A673 (cell line): ENCODE measurements at regions not wholly inside any gene's neighbourhood (a gene's known extent, or its start where the extent isn't known, plus 50 kb on each side); places are given as distances from the start of the nearest gene placed in this dataset.

Experiments used
- BruUV-seq: library from RNA; stranded (reverse); fragments of 400-500 nt; replicated peaks from 2 replicates; lab custom pipeline; 2021; lab: Mats Ljungman, UMichigan
- CTCF ChIA-PET: fragments of 300-600 bp; sonication (Branson Sonifier 250); formaldehyde crosslinking; loops from one replicate; lab custom pipeline; 2022; ENCODE audit warnings: antibody characterized with exemption; lab: Charles Lee
- POLR2A ChIA-PET: fragments of 300-600 bp; sonication (Branson Sonifier 250); formaldehyde crosslinking; loops from one replicate; lab custom pipeline; 2022; ENCODE audit warnings: antibody characterized with exemption; ENCODE audit not compliant: low non-redundant PET; lab: Charles Lee
- DNase-seq: peaks from one replicate; pipeline ENCODE4 v3.0.0-alpha.2; 2015; ENCODE audit warnings: low spot score
- H3K27ac ChIP-seq: fragments of 200-600 bp; sonication (generic); 2 replicates; pipeline ENCODE4 v1.5.1; 2016; ENCODE audit warnings: mixed run types, low read depth, mild to moderate bottlenecking, mixed read lengths, antibody characterized with exemption, low read length; ENCODE audit not compliant: poor library complexity, severe bottlenecking
- H3K27me3 ChIP-seq: fragments of 200-600 bp; sonication (generic); replicated peaks from 2 replicates; pipeline ENCODE4 v1.6.1; 2017; ENCODE audit warnings: mixed run types, low read depth, mild to moderate bottlenecking, mixed read lengths, antibody characterized with exemption, low read length; ENCODE audit not compliant: insufficient read depth, poor library complexity
- H3K36me3 ChIP-seq: fragments of 200-600 bp; sonication (generic); 2 replicates; pipeline ENCODE4 v1.6.1; 2016; ENCODE audit warnings: mixed run types, mild to moderate bottlenecking, mixed read lengths, antibody characterized with exemption, low read length; ENCODE audit not compliant: insufficient read depth, poor library complexity, severe bottlenecking
- H3K4me1 ChIP-seq: fragments of 200-600 bp; sonication (generic); 2 replicates; pipeline ENCODE4 v1.6.1; 2017; ENCODE audit warnings: mixed run types, mild to moderate bottlenecking, mixed read lengths, antibody characterized with exemption, low read length; ENCODE audit not compliant: insufficient read depth, poor library complexity, severe bottlenecking
- H3K4me3 ChIP-seq: fragments of 200-600 bp; sonication (generic); 2 replicates; pipeline ENCODE4 v1.5.1; 2016; ENCODE audit warnings: low read depth, mixed run types, mild to moderate bottlenecking, mixed read lengths, low read length; ENCODE audit not compliant: poor library complexity, severe bottlenecking
- H3K9me3 ChIP-seq: fragments of 200-600 bp; sonication (generic); 2 replicates; pipeline ENCODE4 v1.6.1; 2016; ENCODE audit warnings: mixed run types, low read depth, mild to moderate bottlenecking, mixed read lengths, antibody characterized with exemption, low read length; ENCODE audit not compliant: poor library complexity, severe bottlenecking
- EZH2 ChIP-seq: fragments of 200-600 bp; sonication (generic); IDR thresholded peaks from 2 replicates; pipeline ENCODE4 v1.6.1; 2017; ENCODE audit warnings: borderline replicate concordance, low read depth, mild to moderate bottlenecking, mixed read lengths, antibody characterized with exemption, low read length; ENCODE audit not compliant: poor library complexity, severe bottlenecking
- intact Hi-C: fragments of 100-400 bp; cut with micrococcal nuclease; formaldehyde crosslinking; loops from one replicate; pipeline ENCODE4 v1.10.0; 2022; ENCODE audit not compliant: unreplicated experiment
- TF ChIP-seq, protein P1 (sequence below): fragments of 300-800, 200-600 bp; sonication (generic); conservative IDR thresholded peaks from 2 replicates; pipeline ENCODE4 v1.5.1; 2017; ENCODE audit warnings: low read depth, mild to moderate bottlenecking, antibody characterized with exemption, low read length, moderate library complexity, mixed read lengths

GRCh38 chr14:71245659-71246361 is 338.6 kb downstream of the PCNX1 start:
- H3K36me3 ChIP-seq: no peaks in the 10 kb centered on the region
- BruUV-seq: no TSS peak
- peaks cover 4% of the 10 kb centered on the region for H3K4me1 ChIP-seq
- CTCF ChIA-PET: no interaction called here
- no peaks in the 10 kb centered on the region for H3K9me3 ChIP-seq
- TF ChIP-seq, protein P1, sequence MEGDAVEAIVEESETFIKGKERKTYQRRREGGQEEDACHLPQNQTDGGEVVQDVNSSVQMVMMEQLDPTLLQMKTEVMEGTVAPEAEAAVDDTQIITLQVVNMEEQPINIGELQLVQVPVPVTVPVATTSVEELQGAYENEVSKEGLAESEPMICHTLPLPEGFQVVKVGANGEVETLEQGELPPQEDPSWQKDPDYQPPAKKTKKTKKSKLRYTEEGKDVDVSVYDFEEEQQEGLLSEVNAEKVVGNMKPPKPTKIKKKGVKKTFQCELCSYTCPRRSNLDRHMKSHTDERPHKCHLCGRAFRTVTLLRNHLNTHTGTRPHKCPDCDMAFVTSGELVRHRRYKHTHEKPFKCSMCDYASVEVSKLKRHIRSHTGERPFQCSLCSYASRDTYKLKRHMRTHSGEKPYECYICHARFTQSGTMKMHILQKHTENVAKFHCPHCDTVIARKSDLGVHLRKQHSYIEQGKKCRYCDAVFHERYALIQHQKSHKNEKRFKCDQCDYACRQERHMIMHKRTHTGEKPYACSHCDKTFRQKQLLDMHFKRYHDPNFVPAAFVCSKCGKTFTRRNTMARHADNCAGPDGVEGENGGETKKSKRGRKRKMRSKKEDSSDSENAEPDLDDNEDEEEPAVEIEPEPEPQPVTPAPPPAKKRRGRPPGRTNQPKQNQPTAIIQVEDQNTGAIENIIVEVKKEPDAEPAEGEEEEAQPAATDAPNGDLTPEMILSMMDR: no peak
- no peak for TF ChIP-seq EZH2
- DNase-seq: no peak
- no peak overlapping the region for H3K27ac ChIP-seq
- H3K27me3 ChIP-seq: no peaks in the 10 kb centered on the region
- intact Hi-C loops: no loop called here
- no peak overlapping the region for H3K4me3 ChIP-seq
- POLR2A ChIA-PET: no interaction called here

GRCh38 chr14:71246539-71246938 is 339.3 kb downstream of the PCNX1 start:
- intact Hi-C loops: no loop called here

GRCh38 chr14:71247106-71247505 is 339.8 kb downstream of the PCNX1 start:
- ChIA-PET CTCF (no interaction called here), POLR2A (no interaction called here)
- Histone ChIP-seq H3K4me3 (no peak overlapping the region), H3K4me1 (peaks cover 4% of the 10 kb centered on the region), H3K27me3 (no peaks in the 10 kb centered on the region), H3K9me3 (no peaks in the 10 kb centered on the region), H3K27ac (no peak overlapping the region), H3K36me3 (no peaks in the 10 kb centered on the region)
- DNase-seq: no peak
- TF ChIP-seq, protein P1: no peak
- TF ChIP-seq EZH2: no peak
- BruUV-seq: no TSS peak
- intact Hi-C loops: no loop called here

More at GRCh38 chr14:71246539-71246938, 339.3 kb downstream of the PCNX1 start:
- no peaks in the 10 kb centered on the region for H3K27me3 ChIP-seq
- H3K27ac ChIP-seq: no peak overlapping the region
- DNase-seq: no peak
- no peaks in the 10 kb centered on the region for H3K36me3 ChIP-seq
- no peak overlapping the region for H3K4me3 ChIP-seq
- peaks cover 4% of the 10 kb centered on the region for H3K4me1 ChIP-seq
- BruUV-seq: no TSS peak
- CTCF ChIA-PET: no interaction called here
- POLR2A ChIA-PET: no interaction called here
- H3K9me3 ChIP-seq: no peaks in the 10 kb centered on the region
- TF ChIP-seq, protein P1: no peak
- no peak for TF ChIP-seq EZH2
